ENCODE measurements at regions not wholly inside any gene's neighbourhood (a gene's known extent, or its start where the extent isn't known, plus 50 kb on each side); places are given as distances from the start of the nearest gene placed in this dataset.
"Not testable (repeated sequence)": the region's sequence is repeated elsewhere in the genome, so short reads cannot be mapped to it uniquely, and the experiment has no call there.

GRCh38 chr12:42019746-42020145 lies 124.9 kb downstream of the GXYLT1 start:
- no peak for TF ChIP-seq CTCF (IDR thresholded peaks at IDR 0.05; ENCODE audit: low read length, missing control alignments)
- no peak overlapping the region for H3K4me3 ChIP-seq (replicated peaks; ENCODE audit: low read depth, low read length)
- DNase-seq (ENCODE audit: low read depth), result no peak

GRCh38 chr12:42017051-42017450 lies 127.6 kb downstream of the GXYLT1 start:
- no peak for DNase-seq (ENCODE audit: low read depth)
- no peak for TF ChIP-seq CTCF (IDR thresholded peaks at IDR 0.05; ENCODE audit: low read length, missing control alignments)
- H3K4me3 ChIP-seq (replicated peaks; ENCODE audit: low read depth, low read length), result no peak overlapping the region

GRCh38 chr12:42015051-42015461 lies 129.6 kb downstream of the GXYLT1 start:
- H3K4me3 ChIP-seq (replicated peaks; ENCODE audit: low read depth, low read length), result no peak overlapping the region
- no peak for TF ChIP-seq CTCF (IDR thresholded peaks at IDR 0.05; ENCODE audit: low read length, missing control alignments)
- no peak for DNase-seq (ENCODE audit: low read depth)

GRCh38 chr12:42012501-42012900 lies 132.2 kb downstream of the GXYLT1 start:
- DNase-seq (ENCODE audit: low read depth); H3K4me3 ChIP-seq (replicated peaks; ENCODE audit: low read depth, low read length): not testable (repeated sequence)

- no peak overlapping the region for H3K4me3 ChIP-seq (replicated peaks; ENCODE audit: low read depth, low read length)
- no peak for DNase-seq (ENCODE audit: low read depth)
- TF ChIP-seq CTCF (IDR thresholded peaks at IDR 0.05; ENCODE audit: low read length, missing control alignments), result no peak
These were observed 134.0 kb downstream of the GXYLT1 start for GRCh38 chr12:42010715-42011114.

GRCh38 chr12:42010257-42010656 lies 134.4 kb downstream of the GXYLT1 start:
- no peak for DNase-seq (ENCODE audit: low read depth)
- no peak overlapping the region for H3K4me3 ChIP-seq (replicated peaks; ENCODE audit: low read depth, low read length)
- TF ChIP-seq CTCF (IDR thresholded peaks at IDR 0.05; ENCODE audit: low read length, missing control alignments), result no peak

GRCh38 chr12:42008996-42009395 lies 135.7 kb downstream of the GXYLT1 start:
- no peak for DNase-seq (ENCODE audit: low read depth)
- no peak for TF ChIP-seq CTCF (IDR thresholded peaks at IDR 0.05; ENCODE audit: low read length, missing control alignments)
- H3K4me3 ChIP-seq (replicated peaks; ENCODE audit: low read depth, low read length), result no peak overlapping the region

- DNase-seq (ENCODE audit: low read depth), result no peak
- no peak overlapping the region for H3K4me3 ChIP-seq (replicated peaks; ENCODE audit: low read depth, low read length)
- TF ChIP-seq CTCF (IDR thresholded peaks at IDR 0.05; ENCODE audit: low read length, missing control alignments), result no peak
These were observed 141.6 kb downstream of the GXYLT1 start for GRCh38 chr12:42003031-42003430.

All from fibroblast of pulmonary artery (primary cell).